Stimulated activated CD4-positive, alpha-beta T cell treated with anti-CD3 and anti-CD28 coated beads, TNF-alpha, amount 100 ng/mL, for 1 hour (primary cell): ENCODE measurements at regions not wholly inside any gene's neighbourhood (a gene's known extent, or its start where the extent isn't known, plus 50 kb on each side); places are given as distances from the start of the nearest gene placed in this dataset.

Experiments used
- DNase-seq, 3 donors: peaks; one replicate each; pipeline ENCODE4 v3.0.0-alpha.2; 2020; ENCODE audit warnings: low read depth in 3 of 3, low spot score in 1 of 3

GRCh38 chr2:122595065-122595464, 839.6 kb downstream of the TSN start:
- DNase-seq: no peak

GRCh38 chr2:122596598-122596997, 841.1 kb downstream of the TSN start:
- DNase-seq: no peak

GRCh38 chr2:122598784-122599183, 843.3 kb downstream of the TSN start:
- DNase-seq: no peak

GRCh38 chr2:122610948-122611609, 855.6 kb downstream of the TSN start:
- no peak for DNase-seq

- DNase-seq: no peak
Measured at GRCh38 chr2:122622934-122623333, 867.5 kb downstream of the TSN start.

GRCh38 chr2:122627388-122627787, 871.9 kb downstream of the TSN start:
- no peak for DNase-seq

- DNase-seq: no peak
Measured at GRCh38 chr2:122634256-122634655, 878.8 kb downstream of the TSN start.

GRCh38 chr2:122634920-122635319, 879.5 kb downstream of the TSN start:
- no peak for DNase-seq

GRCh38 chr2:122635686-122636085, 880.2 kb downstream of the TSN start:
- no peak for DNase-seq

- no peak for DNase-seq
Measured at GRCh38 chr2:122636097-122636496, 880.6 kb downstream of the TSN start.

- DNase-seq: no peak
Measured at GRCh38 chr2:122639176-122639575, 883.7 kb downstream of the TSN start.

GRCh38 chr2:122639711-122640110, 884.3 kb downstream of the TSN start:
- DNase-seq: no peak

GRCh38 chr2:122643725-122644329, 888.4 kb downstream of the TSN start:
- DNase-seq: no peak

- no peak for DNase-seq
Measured at GRCh38 chr2:122651236-122651635, 895.8 kb downstream of the TSN start.

GRCh38 chr2:122651780-122652179, 896.3 kb downstream of the TSN start:
- DNase-seq: no peak

GRCh38 chr2:122652670-122653069, 897.2 kb downstream of the TSN start:
- no peak for DNase-seq

- no peak for DNase-seq
Measured at GRCh38 chr2:122656403-122656802, 901.0 kb downstream of the TSN start.

- DNase-seq: no peak
Measured at GRCh38 chr2:122660786-122661634, 905.6 kb downstream of the TSN start.

- DNase-seq: no peak
Measured at GRCh38 chr2:122663620-122664019, 908.2 kb downstream of the TSN start.

GRCh38 chr2:122669627-122670026, 914.2 kb downstream of the TSN start:
- no peak for DNase-seq

- no peak for DNase-seq
Measured at GRCh38 chr2:122670897-122671296, 915.4 kb downstream of the TSN start.

- DNase-seq: no peak
Measured at GRCh38 chr2:122680662-122681061, 925.2 kb downstream of the TSN start.
